Endothelial cell of umbilical vein (primary cell): ENCODE measurements at regions not wholly inside any gene's neighbourhood (a gene's known extent, or its start where the extent isn't known, plus 50 kb on each side); places are given as distances from the start of the nearest gene placed in this dataset.

Experiments
- BruUV-seq: library from RNA; stranded (reverse); fragments of 400-500 nt; replicated peaks from 2 replicates; lab custom pipeline; 2021; lab: Mats Ljungman, UMichigan
- CTCF ChIA-PET: fragments of 300-600, 350-600 bp; sonication (Branson Sonifier 250); formaldehyde crosslinking; loops from one replicate; lab custom pipeline; 2021; ENCODE audit warnings: antibody characterized with exemption, inconsistent platforms; lab: Charles Lee
- POLR2A ChIA-PET: fragments of 300-600, 350-600 bp; sonication (Branson Sonifier 250); formaldehyde crosslinking; loops from one replicate; lab custom pipeline; 2021; ENCODE audit warnings: antibody characterized with exemption, inconsistent platforms; lab: Charles Lee
- DNase-seq: peaks from one replicate; pipeline ENCODE4 v3.0.0-alpha.2; 2011; ENCODE audit warnings: low read depth, low spot score
- FAIRE-seq: peaks from 2 replicates; lab custom pipeline; 2011; peaks lifted over from hg19 to GRCh38; lab: Jason Lieb, UNC
- H2AFZ ChIP-seq: 2 replicates; pipeline ENCODE4 v1.6.0; 2012; ENCODE audit warnings: low read depth, low read length, control low read depth, inconsistent platforms
- H3K27ac ChIP-seq: 2 replicates; pipeline ENCODE4 v1.5.1; 2011; ENCODE audit warnings: low read depth, mild to moderate bottlenecking, control low read depth, low read length, moderate library complexity; ENCODE audit not compliant: insufficient read depth
- H3K27me3 ChIP-seq, 2 experiments: 2 replicates each; pipeline versions ENCODE4 v1.6.0 to v1.6.1; 2011; ENCODE audit warnings: low read length in 2 of 2, mixed read lengths in 1 of 2; ENCODE audit not compliant: control insufficient read depth in 2 of 2, insufficient read depth in 2 of 2
- H3K36me3 ChIP-seq, 2 experiments: 2 replicates in 1 of 2; 3 replicates in 1 of 2; pipeline ENCODE4 v1.5.1; 2011; ENCODE audit warnings: low read length in 2 of 2, mild to moderate bottlenecking in 1 of 2, moderate library complexity in 1 of 2; ENCODE audit not compliant: control insufficient read depth in 2 of 2, insufficient read depth in 2 of 2; ENCODE audit errors: extremely low read depth in 1 of 2
- H3K4me1 ChIP-seq: 3 replicates; pipeline ENCODE4 v1.5.1; 2011; ENCODE audit warnings: mild to moderate bottlenecking, low read length; ENCODE audit not compliant: control insufficient read depth, insufficient read depth; ENCODE audit errors: extremely low read depth
- H3K4me2 ChIP-seq: 2 replicates; pipeline ENCODE4 v1.6.1; 2011; ENCODE audit warnings: low read length, control low read depth, mixed read lengths; ENCODE audit not compliant: insufficient read depth
- H3K4me3 ChIP-seq, 3 experiments: fragments of 200-600 bp in 1 of 3; sonication (generic), shearing (Covaris generic) in 1 of 3; replicated peaks in 1 of 3; 2 replicates each; pipeline ENCODE4 v1.5.1; 2011 to 2016; ENCODE audit warnings: control low read depth in 3 of 3, low read length in 3 of 3, mild to moderate bottlenecking in 2 of 3, inconsistent platforms in 1 of 3, low read depth in 1 of 3, moderate library complexity in 1 of 3; ENCODE audit not compliant: insufficient read depth in 1 of 3
- H3K79me2 ChIP-seq: 2 replicates; pipeline ENCODE4 v1.6.0; 2012; ENCODE audit warnings: low read length, inconsistent platforms; ENCODE audit not compliant: control insufficient read depth, insufficient read depth
- H3K9ac ChIP-seq: replicated peaks from 2 replicates; pipeline ENCODE3; 2011; ENCODE audit warnings: low read length, control low read depth; ENCODE audit not compliant: insufficient read depth; ENCODE audit errors: extremely low read depth
- H3K9me1 ChIP-seq: replicated peaks from 3 replicates; pipeline ENCODE4 v1.6.0; 2011; ENCODE audit warnings: mild to moderate bottlenecking, low read length; ENCODE audit not compliant: control insufficient read depth, insufficient read depth; ENCODE audit errors: extremely low read depth
- H3K9me3 ChIP-seq: replicated peaks from 2 replicates; pipeline ENCODE4 v1.5.1; 2012; ENCODE audit warnings: low read length, inconsistent platforms; ENCODE audit not compliant: control insufficient read depth, insufficient read depth
- H4K20me1 ChIP-seq: replicated peaks from 2 replicates; pipeline ENCODE3; 2011; ENCODE audit warnings: mild to moderate bottlenecking, low read length; ENCODE audit not compliant: control insufficient read depth, insufficient read depth; ENCODE audit errors: extremely low read depth
- CTCF ChIP-seq, 2 donors: IDR thresholded peaks; 1 replicate in 1 of 2; 2 replicates in 1 of 2; pipeline ENCODE4 v1.5.1; 2011; ENCODE audit warnings: low read length in 2 of 2, mild to moderate bottlenecking in 2 of 2, moderate library complexity in 2 of 2, control low read depth in 1 of 2, inconsistent platforms in 1 of 2, low read depth in 1 of 2; ENCODE audit not compliant: insufficient read depth in 1 of 2; ENCODE audit errors: extremely low read depth in 1 of 2
- EZH2 ChIP-seq: IDR thresholded peaks from 2 replicates; pipeline ENCODE4 v1.6.1; 2012; ENCODE audit warnings: borderline replicate concordance, low read depth, mild to moderate bottlenecking, moderate library complexity, low read length, inconsistent platforms; ENCODE audit not compliant: severe bottlenecking
- FOS ChIP-seq: IDR thresholded peaks from 2 replicates; pipeline ENCODE4 v1.6.1; 2011; ENCODE audit warnings: mild to moderate bottlenecking, low read length, moderate library complexity, borderline replicate concordance; ENCODE audit not compliant: insufficient read depth
- GATA2 ChIP-seq: IDR thresholded peaks from 2 replicates; pipeline ENCODE4 v1.7.0; 2011; ENCODE audit warnings: low read depth, mild to moderate bottlenecking, moderate library complexity, mixed read lengths, low read length; ENCODE audit not compliant: insufficient read length, insufficient read depth
- JUN ChIP-seq: IDR thresholded peaks from 2 replicates; pipeline ENCODE4 v1.6.1; 2011; ENCODE audit warnings: borderline replicate concordance, low read depth; ENCODE audit not compliant: insufficient read length, insufficient read depth
- MAX ChIP-seq: IDR thresholded peaks from 2 replicates; pipeline ENCODE4 v1.6.1; 2011; ENCODE audit not compliant: insufficient read depth, insufficient read length
- MYC ChIP-seq: IDR thresholded peaks from one replicate; pipeline ENCODE4 v1.6.1; 2011; ENCODE audit warnings: mild to moderate bottlenecking, low read depth, low read length
- POLR2A ChIP-seq: IDR thresholded peaks from 2 replicates; pipeline ENCODE4 v1.6.1; 2012; ENCODE audit warnings: low read depth, mild to moderate bottlenecking, control low read depth, low read length
- POLR2AphosphoS5 ChIP-seq: IDR thresholded peaks from 2 replicates; pipeline ENCODE4 v1.6.1; 2012; ENCODE audit warnings: low read depth, mild to moderate bottlenecking, control low read depth, low read length, moderate library complexity; ENCODE audit not compliant: insufficient read depth
- dilution Hi-C: fragments of 300-500 bp; cut with MboI; formaldehyde crosslinking; loops from one replicate; pipeline ENCODE4 v1.15.0; 2019; ENCODE audit warnings: low sequenced_read_pairs; ENCODE audit not compliant: extremely low pct_ligation_motif_present
- intact Hi-C: fragments of 100-400 bp; cut with micrococcal nuclease; formaldehyde crosslinking; loops from one replicate; pipeline ENCODE4 v1.10.0; 2022

- Histone ChIP-seq H3K4me3 (no peak overlapping the region), H3K27ac (no peak overlapping the region), H3K4me1 (no peaks in the 10 kb centered on the region), H3K9ac (no peak overlapping the region), H3K9me1 (no peaks in the 10 kb centered on the region), H3K79me2 (no peaks in the 10 kb centered on the region), H3K9me3 (no peaks in the 10 kb centered on the region), H3K4me2 (no peak overlapping the region), H4K20me1 (no peaks in the 10 kb centered on the region), H3K27me3 (no peaks in the 10 kb centered on the region), H2AFZ (no peak overlapping the region), H3K36me3 (no peaks in the 10 kb centered on the region)
- no TSS peak for BruUV-seq
- POLR2A ChIA-PET, result no interaction called here
- intact Hi-C loops (no loop called here), dilution Hi-C loops (no loop called here)
- FAIRE-seq (no peak), DNase-seq (no peak)
- CTCF ChIA-PET, result no interaction called here
- TF ChIP-seq POLR2A (no peak), GATA2 (no peak), JUN (no peak), MYC (no peak), CTCF (IDR thresholded peaks at IDR 0.05; ENCODE audit: extremely low read depth in 1 of 2, insufficient read depth in 1 of 2, low read depth in 1 of 2, low read length in 2 of 2) (no peak), MAX (no peak), EZH2 (no peak), FOS (no peak), POLR2AphosphoS5 (no peak)
Measured at GRCh38 chr3:54240-54639, 142.3 kb upstream of the CHL1 start.
